ENCODE measurements at regions not wholly inside any gene's neighbourhood (a gene's known extent, or its start where the extent isn't known, plus 50 kb on each side); places are given as distances from the start of the nearest gene placed in this dataset.

- ChIA-PET CTCF (no interaction called here), POLR2A (no interaction called here)
- in situ Hi-C loops (cut with HindIII; ENCODE audit: low pct_unique_long_range_greater_than_20kb, low sequenced_read_pairs) (no loop called here), intact Hi-C loops (cut with micrococcal nuclease; ENCODE audit: unreplicated experiment) (loop anchor here (1.0 kb wide), 1 partner anchor 25 kb away; no protein-coding TSS in a partner anchor)
- no peaks in the 10 kb centered on the region for H3K36me3 ChIP-seq (ENCODE audit: control insufficient read depth, insufficient read depth, low read length)
- no peaks in the 10 kb centered on the region for H3K9me3 ChIP-seq (ENCODE audit: control insufficient read depth, insufficient read depth, low read depth, low read length)
- H3K4me3 ChIP-seq (ENCODE audit: low read depth in 2 of 2, low read length in 2 of 2) = no peak overlapping the region
- ATAC-seq (no peak), DNase-seq (ENCODE audit: low read depth, low spot score) (no peak)
- no peak overlapping the region for H3K27ac ChIP-seq (ENCODE audit: low read length)
- H3K27me3 ChIP-seq (ENCODE audit: control insufficient read depth, insufficient read depth, low read length) = peaks cover 6% of the 10 kb centered on the region; the same call in 1 of the 2 replicates
- no peaks in the 10 kb centered on the region for H3K4me1 ChIP-seq (ENCODE audit: control insufficient read depth, insufficient read depth, low read length)
- TF ChIP-seq REST (IDR thresholded peaks at IDR 0.05; ENCODE audit: insufficient read depth in 1 of 2, low read depth in 2 of 2, low read length in 1 of 2) = no peak
- no TSS peak for BruUV-seq (replicated peaks)
These were observed 212.6 kb upstream of the NAV2 start for GRCh38 chr11:19499999-19500398.

GRCh38 chr11:19499026-19499669, 213.5 kb upstream of the NAV2 start:
- ChIA-PET CTCF (no interaction called here), POLR2A (no interaction called here)
- ATAC-seq = no peak
- TF ChIP-seq CTCF (IDR thresholded peaks at IDR 0.05) (no peak), SIN3A (IDR thresholded peaks at IDR 0.05; ENCODE audit: borderline replicate concordance, insufficient read depth, low read depth, low read length) (no peak), REST (IDR thresholded peaks at IDR 0.05; ENCODE audit: insufficient read depth in 1 of 2, low read depth in 2 of 2, low read length in 1 of 2) (no peak), TCF7L2 (IDR thresholded peaks at IDR 0.05; ENCODE audit: low read depth, low read length) (no peak), POLR2AphosphoS5 (IDR thresholded peaks at IDR 0.05; ENCODE audit: low read depth, low read length) (no peak)
- Histone ChIP-seq H3K4me1 (ENCODE audit: control insufficient read depth, insufficient read depth, low read length) (no peaks in the 10 kb centered on the region), H3K36me3 (ENCODE audit: control insufficient read depth, insufficient read depth, low read length) (no peaks in the 10 kb centered on the region), H3K4me3 (ENCODE audit: low read depth in 2 of 2, low read length in 2 of 2) (no peak overlapping the region), H3K27ac (ENCODE audit: low read length) (no peak overlapping the region), H3K9me3 (ENCODE audit: control insufficient read depth, insufficient read depth, low read depth, low read length) (no peaks in the 10 kb centered on the region), H3K27me3 (ENCODE audit: control insufficient read depth, insufficient read depth, low read length) (peaks cover 6% of the 10 kb centered on the region; the same call in 1 of the 2 replicates)
- in situ Hi-C loops (cut with HindIII; ENCODE audit: low pct_unique_long_range_greater_than_20kb, low sequenced_read_pairs) (no loop called here), intact Hi-C loops (cut with micrococcal nuclease; ENCODE audit: unreplicated experiment) (loop anchor here (1.0 kb wide), 1 partner anchor 24 kb away; no protein-coding TSS in a partner anchor)
- no TSS peak for BruUV-seq (replicated peaks)
- no peak for DNase-seq (ENCODE audit: low read depth, low spot score)
